ENCODE measurements at regions not wholly inside any gene's neighbourhood (a gene's known extent, or its start where the extent isn't known, plus 50 kb on each side); places are given as distances from the start of the nearest gene placed in this dataset.

- H3K9me3 ChIP-seq, result no peaks in the 10 kb centered on the region
- no peak overlapping the region for H3K4me3 ChIP-seq
- no peaks in the 10 kb centered on the region for H3K4me1 ChIP-seq (ENCODE audit: low read depth)
- ATAC-seq, result no peak
- no peaks in the 10 kb centered on the region for H3K36me3 ChIP-seq (ENCODE audit: low read depth)
- intact Hi-C loops (cut with DNase I, micrococcal nuclease), result no loop called here
- no peak for TF ChIP-seq CTCF (IDR thresholded peaks at IDR 0.05)
- no peak for DNase-seq
These were observed 77.1 kb upstream of the ADTRP start for GRCh38 chr6:11855743-11856142.

- Histone ChIP-seq H3K4me1 (ENCODE audit: low read depth) (no peaks in the 10 kb centered on the region), H3K4me3 (no peak overlapping the region), H3K9me3 (no peaks in the 10 kb centered on the region), H3K36me3 (ENCODE audit: low read depth) (no peaks in the 10 kb centered on the region)
- ATAC-seq, result peak; percentile 60
- no peak for DNase-seq
- no peak for TF ChIP-seq CTCF (IDR thresholded peaks at IDR 0.05)
- intact Hi-C loops (cut with DNase I, micrococcal nuclease), result no loop called here
These were observed 76.0 kb upstream of the ADTRP start for GRCh38 chr6:11854408-11855165.

- Histone ChIP-seq H3K4me1 (ENCODE audit: low read depth) (no peaks in the 10 kb centered on the region), H3K4me3 (no peak overlapping the region), H3K9me3 (no peaks in the 10 kb centered on the region), H3K36me3 (ENCODE audit: low read depth) (no peaks in the 10 kb centered on the region)
- no peak for TF ChIP-seq CTCF (IDR thresholded peaks at IDR 0.05)
- intact Hi-C loops (cut with DNase I, micrococcal nuclease), result no loop called here
- no peak for ATAC-seq
- DNase-seq, result no peak
These were observed 75.2 kb upstream of the ADTRP start for GRCh38 chr6:11853678-11854407.

GRCh38 chr6:11852061-11852651 lies 73.6 kb upstream of the ADTRP start:
- Histone ChIP-seq H3K4me3 (no peak overlapping the region), H3K4me1 (ENCODE audit: low read depth) (no peaks in the 10 kb centered on the region), H3K9me3 (no peaks in the 10 kb centered on the region), H3K36me3 (ENCODE audit: low read depth) (no peaks in the 10 kb centered on the region)
- no peak for TF ChIP-seq CTCF (IDR thresholded peaks at IDR 0.05)
- no peak for ATAC-seq
- DNase-seq, result no peak
- intact Hi-C loops (cut with DNase I, micrococcal nuclease), result no loop called here

GRCh38 chr6:11851387-11851786 lies 72.8 kb upstream of the ADTRP start:
- H3K4me3 ChIP-seq, result no peak overlapping the region
- no peaks in the 10 kb centered on the region for H3K9me3 ChIP-seq
- H3K4me1 ChIP-seq (ENCODE audit: low read depth), result no peaks in the 10 kb centered on the region
- ATAC-seq (no peak), DNase-seq (no peak)
- no peaks in the 10 kb centered on the region for H3K36me3 ChIP-seq (ENCODE audit: low read depth)
- no peak for TF ChIP-seq CTCF (IDR thresholded peaks at IDR 0.05)
- intact Hi-C loops (cut with DNase I, micrococcal nuclease), result no loop called here
